Karpas-422 (cell line): ENCODE measurements at regions not wholly inside any gene's neighbourhood (a gene's known extent, or its start where the extent isn't known, plus 50 kb on each side); places are given as distances from the start of the nearest gene placed in this dataset.

Experiments
- DNase-seq: peaks from one replicate; pipeline ENCODE4 v3.0.0-alpha.2; 2015
- H2AFZ ChIP-seq: fragments of 200-600 bp; sonication (generic); 2 replicates; pipeline ENCODE4 v1.6.1; 2014; ENCODE audit warnings: antibody characterized with exemption, low read length, mixed read lengths
- H3K27ac ChIP-seq: fragments of 200-600 bp; sonication (generic); 2 replicates; pipeline ENCODE4 v1.5.1; 2014; ENCODE audit warnings: mild to moderate bottlenecking, low read length, moderate library complexity
- H3K27me3 ChIP-seq: fragments of 200-600 bp; sonication (generic); 2 replicates; pipeline ENCODE4 v1.6.1; 2014; ENCODE audit warnings: low read length, mixed read lengths
- H3K36me3 ChIP-seq: fragments of 200-600 bp; sonication (generic); 2 replicates; pipeline ENCODE4 v1.6.1; 2014; ENCODE audit warnings: low read length, mixed read lengths; ENCODE audit not compliant: insufficient read depth
- H3K4me1 ChIP-seq: fragments of 200-600 bp; sonication (generic); 2 replicates; pipeline ENCODE4 v1.6.1; 2014; ENCODE audit warnings: mild to moderate bottlenecking, low read length, mixed read lengths
- H3K4me2 ChIP-seq: fragments of 200-600 bp; sonication (generic); 2 replicates; pipeline ENCODE4 v1.6.1; 2014; ENCODE audit warnings: low read length, low read depth, mild to moderate bottlenecking; ENCODE audit not compliant: poor library complexity, severe bottlenecking
- H3K4me3 ChIP-seq: fragments of 200-600 bp; sonication (generic); 2 replicates; pipeline ENCODE4 v1.5.1; 2014; ENCODE audit warnings: mild to moderate bottlenecking, antibody characterized with exemption, low read length, mixed read lengths
- H3K79me2 ChIP-seq: fragments of 200-600 bp; sonication (generic); 2 replicates; pipeline ENCODE4 v1.6.1; 2014; ENCODE audit warnings: mild to moderate bottlenecking, low read length, mixed read lengths
- H3K9ac ChIP-seq: fragments of 200-600 bp; sonication (generic); 2 replicates; pipeline ENCODE4 v1.6.0; 2014; ENCODE audit warnings: low read length
- H3K9me2 ChIP-seq: fragments of 200-600 bp; sonication (generic), shearing (Covaris generic); replicated peaks from 2 replicates; pipeline ENCODE4 v1.6.0; 2014; ENCODE audit warnings: mild to moderate bottlenecking, low read length, moderate library complexity; ENCODE audit not compliant: insufficient read depth
- H3K9me3 ChIP-seq: fragments of 300-700, 200-600 bp; sonication (generic); 2 replicates; pipeline ENCODE4 v1.6.1; 2014; ENCODE audit warnings: low read length, mixed read lengths
- H4K20me1 ChIP-seq: fragments of 200-600 bp; sonication (generic); 2 replicates; pipeline ENCODE4 v1.6.1; 2014; ENCODE audit warnings: mild to moderate bottlenecking, antibody characterized with exemption, low read length, low read depth; ENCODE audit not compliant: insufficient read depth

DNA sequence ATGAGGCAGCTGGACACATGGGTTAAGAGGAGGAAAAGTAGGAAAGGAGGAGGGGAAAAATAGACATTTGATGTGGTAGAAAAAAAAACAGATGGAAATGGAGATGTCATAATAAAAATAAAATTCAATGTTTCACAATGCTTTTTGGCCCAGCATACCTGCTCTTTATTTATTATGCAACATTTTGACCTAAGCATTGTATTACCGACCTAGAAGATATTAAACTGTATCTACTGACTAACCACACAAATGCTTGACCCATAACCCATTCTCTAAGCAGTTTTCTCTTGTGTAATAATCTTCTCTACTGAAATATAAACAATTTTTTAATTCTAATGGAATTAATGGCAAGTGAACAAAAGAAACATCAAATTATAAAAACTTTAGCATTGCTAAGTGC lies 362.3 kb downstream of the FBXO15 start:
- H4K20me1 ChIP-seq: no peaks in the 10 kb centered on the region

DNA sequence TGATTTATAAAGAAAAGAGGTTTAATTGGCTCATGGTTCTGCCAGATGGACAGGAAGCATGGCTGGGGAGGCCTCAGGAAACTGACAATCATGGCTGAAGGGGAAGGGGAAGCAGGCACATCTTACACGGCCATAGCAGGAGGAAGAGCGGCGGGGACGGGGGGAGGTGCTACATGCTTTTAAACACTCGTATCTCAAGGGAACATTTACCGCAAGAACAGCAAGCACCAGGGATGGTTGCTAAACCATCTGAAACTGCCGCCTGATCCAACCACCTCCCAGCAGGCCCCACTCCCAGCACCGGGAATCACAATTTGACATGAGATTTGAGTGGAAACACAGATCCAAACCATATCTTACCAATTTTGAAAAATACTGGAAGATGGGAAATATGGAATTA lies 362.8 kb downstream of the FBXO15 start:
- H3K9me2 ChIP-seq: no peaks in the 10 kb centered on the region
- no peaks in the 10 kb centered on the region for H3K4me1 ChIP-seq
- no peak overlapping the region for H3K9ac ChIP-seq
- no peak overlapping the region for H3K4me2 ChIP-seq
- H3K27me3 ChIP-seq: no peaks in the 10 kb centered on the region
- H3K79me2 ChIP-seq: no peaks in the 10 kb centered on the region
- H3K4me3 ChIP-seq: no peak overlapping the region
- DNase-seq: no peak
- no peaks in the 10 kb centered on the region for H3K36me3 ChIP-seq
- H3K9me3 ChIP-seq: peaks cover 6% of the 10 kb centered on the region; the same call in 1 of the 2 replicates
- no peak overlapping the region for H2AFZ ChIP-seq
- H3K27ac ChIP-seq: no peak overlapping the region
- H4K20me1 ChIP-seq: no peaks in the 10 kb centered on the region

More for the DNA sequence above, 362.3 kb downstream of the FBXO15 start:
- no peak overlapping the region for H3K4me3 ChIP-seq
- no peaks in the 10 kb centered on the region for H3K4me1 ChIP-seq
- no peak overlapping the region for H3K9ac ChIP-seq
- no peak overlapping the region for H3K27ac ChIP-seq
- H3K9me2 ChIP-seq: no peaks in the 10 kb centered on the region
- no peaks in the 10 kb centered on the region for H3K27me3 ChIP-seq
- H2AFZ ChIP-seq: no peak overlapping the region
- H3K4me2 ChIP-seq: no peak overlapping the region
- no peaks in the 10 kb centered on the region for H3K79me2 ChIP-seq
- H3K36me3 ChIP-seq: no peaks in the 10 kb centered on the region
- peaks cover 6% of the 10 kb centered on the region; the same call in 1 of the 2 replicates for H3K9me3 ChIP-seq
- no peak for DNase-seq

DNA sequence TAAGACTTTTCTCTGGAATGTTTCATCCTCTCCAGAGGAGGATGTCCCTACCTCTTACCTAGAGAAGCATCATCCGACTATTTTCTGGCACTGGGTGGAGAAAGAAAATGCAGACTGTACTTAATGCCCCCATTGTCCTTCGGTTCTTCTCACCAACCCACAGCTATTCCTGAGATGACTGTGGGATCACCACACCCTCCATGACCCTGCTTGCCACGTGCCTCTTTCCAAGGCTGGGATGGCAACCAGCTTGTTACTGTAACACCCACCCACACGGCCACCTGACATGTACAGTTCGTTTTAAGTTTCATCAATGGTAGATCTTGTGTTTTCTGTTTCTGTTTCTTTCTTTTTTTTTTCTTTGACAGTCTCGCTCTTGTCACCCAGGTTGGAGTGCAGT lies 365.2 kb downstream of the FBXO15 start:
- DNase-seq: no peak

DNA sequence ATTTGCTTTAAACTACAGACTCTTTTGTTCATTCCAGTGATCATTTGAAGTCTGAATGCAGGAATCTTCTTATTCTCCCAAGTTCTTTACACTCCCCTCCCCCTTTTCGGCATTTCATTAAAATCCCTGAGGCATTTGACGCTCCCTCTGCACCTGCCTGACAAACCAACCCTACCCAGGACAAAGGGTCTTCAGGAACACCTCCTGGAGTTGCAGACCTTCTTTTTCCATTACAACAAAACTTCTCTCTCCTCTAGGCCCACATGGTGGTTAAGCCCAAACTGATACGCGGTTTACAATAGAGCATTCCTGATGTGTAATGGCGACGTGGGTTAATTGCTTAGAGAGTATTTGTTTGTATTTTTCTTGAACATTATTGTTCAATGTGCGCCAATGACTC lies 367.4 kb downstream of the FBXO15 start:
- H2AFZ ChIP-seq: no peak overlapping the region
- no peaks in the 10 kb centered on the region for H3K4me1 ChIP-seq
- no peak overlapping the region for H3K4me2 ChIP-seq
- no peaks in the 10 kb centered on the region for H4K20me1 ChIP-seq
- H3K9me2 ChIP-seq: no peaks in the 10 kb centered on the region
- no peaks in the 10 kb centered on the region for H3K79me2 ChIP-seq
- DNase-seq: no peak
- H3K27ac ChIP-seq: no peak overlapping the region
- peaks cover 6% of the 10 kb centered on the region; the same call in 1 of the 2 replicates for H3K9me3 ChIP-seq
- no peaks in the 10 kb centered on the region for H3K36me3 ChIP-seq
- no peak overlapping the region for H3K4me3 ChIP-seq
- H3K27me3 ChIP-seq: no peaks in the 10 kb centered on the region
- no peak overlapping the region for H3K9ac ChIP-seq

More for the DNA sequence above, 365.2 kb downstream of the FBXO15 start:
- H3K9me2 ChIP-seq: no peaks in the 10 kb centered on the region
- no peaks in the 10 kb centered on the region for H3K36me3 ChIP-seq
- no peak overlapping the region for H3K4me2 ChIP-seq
- no peak overlapping the region for H3K9ac ChIP-seq
- peaks cover 6% of the 10 kb centered on the region; the same call in 1 of the 2 replicates for H3K9me3 ChIP-seq
- H3K79me2 ChIP-seq: no peaks in the 10 kb centered on the region
- no peaks in the 10 kb centered on the region for H3K27me3 ChIP-seq
- no peak overlapping the region for H2AFZ ChIP-seq
- H3K4me1 ChIP-seq: no peaks in the 10 kb centered on the region
- H4K20me1 ChIP-seq: no peaks in the 10 kb centered on the region
- no peak overlapping the region for H3K4me3 ChIP-seq
- no peak overlapping the region for H3K27ac ChIP-seq

DNA sequence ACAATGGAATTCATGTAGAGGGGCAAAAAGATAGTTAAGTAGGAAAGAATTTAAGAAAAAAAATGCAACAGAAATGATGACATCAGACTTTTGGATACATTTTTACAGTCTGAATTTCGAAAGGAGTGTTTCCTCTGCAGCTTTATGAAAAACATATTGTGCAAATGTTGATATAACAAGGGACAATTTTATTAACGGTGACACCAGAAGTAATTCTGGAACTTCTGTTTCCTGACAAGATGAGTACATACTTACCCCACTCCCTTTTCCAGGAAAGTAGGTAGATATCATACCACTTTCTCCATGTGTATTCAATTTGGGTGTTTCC lies 369.6 kb downstream of the FBXO15 start:
- no peak overlapping the region for H3K4me2 ChIP-seq

DNA sequence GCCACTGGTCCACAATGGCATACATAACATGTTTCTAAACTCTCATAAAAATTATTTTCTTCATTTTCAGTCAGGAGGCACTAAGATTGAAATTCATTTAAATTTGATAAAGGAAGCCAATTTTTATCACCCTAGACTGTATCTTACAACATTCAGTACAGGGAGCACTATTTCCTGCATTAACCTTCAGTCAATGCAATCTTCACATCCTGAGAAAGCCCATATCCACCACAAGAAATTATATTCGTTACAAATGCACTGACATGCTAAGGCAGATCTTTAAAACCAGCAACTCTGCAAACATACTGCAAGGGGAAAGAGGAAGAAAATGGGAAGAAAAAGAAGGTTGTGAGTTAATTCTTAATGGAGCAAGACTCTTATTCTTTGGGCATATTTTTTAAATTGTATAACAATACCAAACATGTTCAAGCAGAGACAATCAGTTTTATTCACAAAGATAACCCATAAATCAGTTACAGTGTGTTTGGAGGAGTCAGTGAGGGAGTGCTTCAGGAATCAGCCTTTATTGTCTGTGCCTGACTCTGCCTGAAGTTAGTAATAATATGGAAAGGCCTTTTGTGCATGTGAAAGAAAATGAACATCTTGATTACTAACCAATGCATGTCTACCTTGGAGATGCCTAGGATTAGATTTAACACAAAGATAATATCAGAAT lies 370.1 kb downstream of the FBXO15 start:
- no peaks in the 10 kb centered on the region for H3K36me3 ChIP-seq
- H3K4me1 ChIP-seq: no peaks in the 10 kb centered on the region
- H2AFZ ChIP-seq: no peak overlapping the region
- H3K27me3 ChIP-seq: no peaks in the 10 kb centered on the region
- no peaks in the 10 kb centered on the region; the same call in 1 of the 2 replicates for H3K9me3 ChIP-seq
- no peak for DNase-seq
- H3K4me2 ChIP-seq: no peak overlapping the region
- H3K9me2 ChIP-seq: no peaks in the 10 kb centered on the region
- H4K20me1 ChIP-seq: no peaks in the 10 kb centered on the region
- no peak overlapping the region for H3K9ac ChIP-seq
- H3K27ac ChIP-seq: no peak overlapping the region
- no peak overlapping the region for H3K4me3 ChIP-seq
- no peaks in the 10 kb centered on the region for H3K79me2 ChIP-seq

More for the DNA sequence above, 369.6 kb downstream of the FBXO15 start:
- Histone ChIP-seq H3K9ac (no peak overlapping the region), H3K4me1 (no peaks in the 10 kb centered on the region), H3K27me3 (no peaks in the 10 kb centered on the region), H4K20me1 (no peaks in the 10 kb centered on the region), H3K36me3 (no peaks in the 10 kb centered on the region), H3K4me3 (no peak overlapping the region), H3K9me2 (no peaks in the 10 kb centered on the region), H2AFZ (no peak overlapping the region), H3K9me3 (no peaks in the 10 kb centered on the region; the same call in 1 of the 2 replicates), H3K79me2 (no peaks in the 10 kb centered on the region), H3K27ac (no peak overlapping the region)
- DNase-seq: no peak

DNA sequence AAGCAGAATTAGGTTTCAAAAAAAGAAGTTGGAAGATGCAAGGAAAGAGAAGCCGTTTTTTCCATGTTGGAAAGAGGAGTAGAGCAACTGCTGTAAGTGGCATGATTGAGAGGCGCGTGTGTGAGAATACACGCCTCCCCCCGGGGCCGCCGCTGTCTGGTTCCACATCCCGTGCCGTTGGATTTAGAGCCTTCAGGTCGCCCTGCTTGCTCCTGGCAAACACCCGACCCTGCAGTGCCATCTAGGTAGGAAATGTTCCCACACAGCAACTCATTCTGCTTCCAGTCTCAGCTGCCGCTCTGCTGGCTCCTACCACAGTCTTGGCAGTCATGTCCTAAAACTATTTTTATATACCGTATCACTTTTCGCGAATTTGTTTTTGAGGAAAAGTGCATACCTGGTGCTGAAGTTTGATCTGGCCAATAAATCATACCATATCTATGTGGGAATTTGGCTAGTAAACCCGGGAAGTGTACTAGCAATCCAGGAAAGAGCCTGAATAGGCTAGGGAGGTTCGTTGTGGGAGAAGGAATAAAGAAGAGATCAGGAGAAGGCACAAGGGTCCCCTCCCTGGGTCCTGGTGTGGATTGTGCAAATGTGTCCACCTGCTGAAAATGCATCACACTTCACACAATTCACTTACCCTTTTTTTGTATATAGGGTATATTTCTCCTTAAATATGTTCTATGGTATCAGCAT lies 372.7 kb downstream of the FBXO15 start:
- no peak overlapping the region for H3K4me2 ChIP-seq
- H3K79me2 ChIP-seq: no peaks in the 10 kb centered on the region
- no peaks in the 10 kb centered on the region for H3K4me1 ChIP-seq
- H3K9me3 ChIP-seq: peaks cover 5% of the 10 kb centered on the region
- no peaks in the 10 kb centered on the region for H3K36me3 ChIP-seq
- H2AFZ ChIP-seq: no peak overlapping the region
- no peaks in the 10 kb centered on the region for H4K20me1 ChIP-seq
- H3K9me2 ChIP-seq: no peaks in the 10 kb centered on the region
- DNase-seq: no peak
- no peak overlapping the region for H3K27ac ChIP-seq
- no peak overlapping the region for H3K9ac ChIP-seq
- H3K27me3 ChIP-seq: no peaks in the 10 kb centered on the region
- no peak overlapping the region for H3K4me3 ChIP-seq

DNA sequence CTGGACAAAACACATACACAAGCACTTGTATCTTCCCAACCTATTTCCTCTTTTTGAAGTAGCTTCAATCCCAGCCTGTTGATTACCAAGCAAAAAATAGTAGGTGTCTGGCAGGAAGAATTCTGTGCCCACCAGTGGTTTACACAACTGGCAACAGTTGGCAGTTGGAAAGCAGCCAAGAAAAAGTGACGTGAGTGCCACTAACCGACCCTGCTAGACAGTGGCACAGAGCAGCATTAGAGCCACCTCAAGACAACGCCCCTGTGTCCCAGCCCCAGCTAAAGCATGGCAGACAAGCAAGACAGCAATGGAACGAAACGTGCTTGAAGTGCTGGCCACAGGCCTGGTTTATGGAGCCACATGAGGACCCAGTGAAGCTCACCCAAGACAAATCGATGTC lies 379.6 kb downstream of the FBXO15 start:
- H3K9ac ChIP-seq: no peak overlapping the region
- peaks cover 16% of the 10 kb centered on the region; the same call in 1 of the 2 replicates for H3K9me3 ChIP-seq
- no peaks in the 10 kb centered on the region for H3K79me2 ChIP-seq
- H3K36me3 ChIP-seq: no peaks in the 10 kb centered on the region
- H3K9me2 ChIP-seq: 0 out of 2 replicates have a peak, but pooled peaks cover 5% of the 10 kb centered on the region
- no peak for DNase-seq
- H2AFZ ChIP-seq: no peak overlapping the region
- H3K27ac ChIP-seq: no peak overlapping the region
- H4K20me1 ChIP-seq: no peaks in the 10 kb centered on the region
- H3K27me3 ChIP-seq: no peaks in the 10 kb centered on the region
- H3K4me2 ChIP-seq: no peak overlapping the region
- H3K4me1 ChIP-seq: no peaks in the 10 kb centered on the region
- H3K4me3 ChIP-seq: no peak overlapping the region
